Peyer's patch (tissue), 4 donors: ENCODE measurements at regions not wholly inside any gene's neighbourhood (a gene's known extent, or its start where the extent isn't known, plus 50 kb on each side); places are given as distances from the start of the nearest gene placed in this dataset.

Experiments
- DNase-seq, 3 donors: peaks; one replicate each; pipeline ENCODE4 v3.0.0-alpha.2; 2017 to 2019
- H3K27ac ChIP-seq, 4 donors: fragments of 200-600 bp; sonication (generic); one replicate each; pipeline ENCODE4 v1.5.1; 2016 to 2019
- H3K27me3 ChIP-seq, 2 donors: fragments of 200-600 bp; sonication (generic); one replicate each; pipeline ENCODE4 v1.5.1; 2019
- H3K36me3 ChIP-seq, 3 donors: fragments of 200-600 bp; sonication (generic); one replicate each; pipeline ENCODE4 v1.5.1; 2016 to 2019
- H3K4me1 ChIP-seq, 4 donors: fragments of 200-600 bp; sonication (generic); one replicate each; pipeline ENCODE4 v1.5.1; 2016 to 2019
- H3K4me3 ChIP-seq, 4 donors: fragments of 200-600 bp; sonication (generic); 1 replicate in 3 of 4; 2 replicates in 1 of 4; pipeline ENCODE4 v1.5.1; 2016 to 2019; ENCODE audit warnings: mild to moderate bottlenecking in 1 of 4
- H3K9me3 ChIP-seq, 4 donors: fragments of 200-600 bp; sonication (generic); one replicate each; pipeline ENCODE4 v1.5.1; 2016 to 2019; ENCODE audit warnings: mild to moderate bottlenecking in 1 of 4
- CTCF ChIP-seq, 6 experiments: fragments of 450-650 bp in 4 of 6; fragments of 200-600 bp in 2 of 6; sonication (generic) in 1 of 6; IDR thresholded peaks; one replicate each; pipeline ENCODE4 v1.5.1; 2017 to 2019; ENCODE audit warnings: antibody characterized with exemption in 6 of 6, mild to moderate bottlenecking in 3 of 6, moderate library complexity in 1 of 6
- POLR2A ChIP-seq, 2 donors: fragments of 450-650 bp; IDR thresholded peaks; one replicate each; pipeline ENCODE4 v1.5.1; 2017; ENCODE audit warnings: antibody characterized with exemption in 2 of 2, mild to moderate bottlenecking in 2 of 2, moderate library complexity in 2 of 2

- Histone ChIP-seq H3K36me3 (no peaks in the 10 kb centered on the region), H3K4me1 (no peaks in the 10 kb centered on the region), H3K4me3 (no peak overlapping the region), H3K27ac (no peak overlapping the region), H3K27me3 (no peaks in the 10 kb centered on the region), H3K9me3 (peaks cover 0 to 3% (median 0%) of the 10 kb centered on the region in 4 donors)
- TF ChIP-seq POLR2A (IDR thresholded peaks at IDR 0.05): no peak
- TF ChIP-seq CTCF (IDR thresholded peaks at IDR 0.05): no peak
- no peak for DNase-seq
Observed at GRCh38 chr11:135062994-135063393, 651.0 kb upstream of the B3GAT1 start.

- TF ChIP-seq CTCF (IDR thresholded peaks at IDR 0.05) (no peak), POLR2A (IDR thresholded peaks at IDR 0.05) (no peak)
- Histone ChIP-seq H3K27me3 (no peaks in the 10 kb centered on the region), H3K4me3 (no peak overlapping the region), H3K9me3 (peaks cover 0 to 3% (median 0%) of the 10 kb centered on the region in 4 donors), H3K36me3 (no peaks in the 10 kb centered on the region), H3K4me1 (no peaks in the 10 kb centered on the region), H3K27ac (no peak overlapping the region)
- DNase-seq: no peak
Observed at GRCh38 chr11:135061166-135061565, 649.1 kb upstream of the B3GAT1 start.

- H3K4me1 ChIP-seq: no peaks in the 10 kb centered on the region
- H3K4me3 ChIP-seq: no peak overlapping the region
- no peak for TF ChIP-seq CTCF (IDR thresholded peaks at IDR 0.05)
- TF ChIP-seq POLR2A (IDR thresholded peaks at IDR 0.05): no peak
- H3K27me3 ChIP-seq: no peaks in the 10 kb centered on the region
- no peaks in the 10 kb centered on the region for H3K9me3 ChIP-seq
- no peaks in the 10 kb centered on the region for H3K36me3 ChIP-seq
- no peak overlapping the region for H3K27ac ChIP-seq
- no peak for DNase-seq
Observed at GRCh38 chr11:135046986-135047385, 634.9 kb upstream of the B3GAT1 start.

- Histone ChIP-seq H3K27ac (no peak overlapping the region), H3K4me1 (no peaks in the 10 kb centered on the region), H3K27me3 (no peaks in the 10 kb centered on the region), H3K9me3 (no peaks in the 10 kb centered on the region), H3K4me3 (no peak overlapping the region), H3K36me3 (no peaks in the 10 kb centered on the region)
- TF ChIP-seq CTCF (IDR thresholded peaks at IDR 0.05) (no peak), POLR2A (IDR thresholded peaks at IDR 0.05) (no peak)
- no peak for DNase-seq
Observed at GRCh38 chr11:135046556-135046955, 634.5 kb upstream of the B3GAT1 start.

GRCh38 chr11:135043434-135043833, 631.4 kb upstream of the B3GAT1 start:
- no peak overlapping the region for H3K27ac ChIP-seq
- H3K36me3 ChIP-seq: no peaks in the 10 kb centered on the region
- H3K9me3 ChIP-seq: no peaks in the 10 kb centered on the region
- TF ChIP-seq CTCF (IDR thresholded peaks at IDR 0.05) (no peak), POLR2A (IDR thresholded peaks at IDR 0.05) (no peak)
- no peak for DNase-seq
- no peaks in the 10 kb centered on the region for H3K4me1 ChIP-seq
- H3K4me3 ChIP-seq: no peak overlapping the region
- H3K27me3 ChIP-seq: no peaks in the 10 kb centered on the region

GRCh38 chr11:135037828-135038227, 625.8 kb upstream of the B3GAT1 start:
- H3K4me3 ChIP-seq: no peak overlapping the region
- no peaks in the 10 kb centered on the region for H3K36me3 ChIP-seq
- H3K4me1 ChIP-seq: no peaks in the 10 kb centered on the region
- TF ChIP-seq POLR2A (IDR thresholded peaks at IDR 0.05) (no peak), CTCF (IDR thresholded peaks at IDR 0.05) (no peak)
- no peak overlapping the region for H3K27ac ChIP-seq
- no peak for DNase-seq
- H3K9me3 ChIP-seq: no peaks in the 10 kb centered on the region
- H3K27me3 ChIP-seq: no peaks in the 10 kb centered on the region
